ENCODE measurements at regions not wholly inside any gene's neighbourhood (a gene's known extent, or its start where the extent isn't known, plus 50 kb on each side); places are given as distances from the start of the nearest gene placed in this dataset.
"Not testable (repeated sequence)": the region's sequence is repeated elsewhere in the genome, so short reads cannot be mapped to it uniquely, and the experiment has no call there.

DNA sequence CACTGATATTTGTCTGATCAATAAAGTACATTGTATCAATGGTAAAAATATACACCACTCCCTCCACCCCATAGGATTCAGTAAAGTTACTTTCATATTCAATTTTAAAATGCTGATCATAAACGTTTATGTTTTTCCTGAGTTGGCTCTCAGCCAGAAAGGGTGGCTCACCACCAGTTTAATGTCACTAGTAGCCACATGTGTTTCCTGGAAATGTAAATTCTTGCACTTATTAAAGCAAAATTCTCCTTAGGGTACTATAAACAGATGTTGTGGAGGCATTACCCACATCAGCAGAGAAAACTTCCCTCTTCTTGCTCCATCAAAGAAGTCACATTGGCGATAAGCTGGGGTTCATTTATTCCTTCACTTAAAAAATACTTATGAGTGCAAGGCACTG, 210.3 kb downstream of the SREK1 start:
- DNase-seq, result no peak

DNA sequence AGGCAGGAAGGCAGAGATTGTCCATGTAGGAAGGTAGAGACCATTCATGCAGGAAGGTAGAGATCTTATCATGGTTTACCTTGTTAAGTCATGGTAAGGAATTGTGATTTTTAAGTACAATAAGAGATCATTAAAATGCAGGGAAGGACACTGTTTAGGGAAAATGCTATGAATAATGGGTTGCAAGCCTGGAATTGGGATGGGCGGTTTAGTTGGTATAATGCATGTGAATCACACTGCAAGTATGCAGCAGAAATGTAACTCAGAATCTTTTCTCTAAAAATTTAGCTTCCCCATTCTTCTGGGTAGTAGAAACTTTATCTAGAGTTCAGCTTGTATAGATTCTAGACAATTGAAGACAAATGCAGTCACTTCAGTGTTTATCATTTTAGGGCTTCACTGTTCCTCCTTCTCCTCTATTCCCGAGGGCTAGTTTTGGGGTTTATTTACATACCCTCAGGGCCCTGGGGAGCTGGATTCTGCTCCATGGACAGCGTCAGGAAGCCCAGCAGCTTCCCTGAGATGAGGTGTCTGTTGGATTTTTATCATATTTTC, 212.0 kb downstream of the SREK1 start:
- no peak for DNase-seq

- no peak for DNase-seq
These were observed 214.6 kb downstream of the SREK1 start for GRCh38 chr5:66358741-66359140.

- no peak for DNase-seq
These were observed 217.0 kb downstream of the SREK1 start for GRCh38 chr5:66361070-66361469.

GRCh38 chr5:66362046-66362445, 217.9 kb downstream of the SREK1 start:
- no peak for DNase-seq

DNA sequence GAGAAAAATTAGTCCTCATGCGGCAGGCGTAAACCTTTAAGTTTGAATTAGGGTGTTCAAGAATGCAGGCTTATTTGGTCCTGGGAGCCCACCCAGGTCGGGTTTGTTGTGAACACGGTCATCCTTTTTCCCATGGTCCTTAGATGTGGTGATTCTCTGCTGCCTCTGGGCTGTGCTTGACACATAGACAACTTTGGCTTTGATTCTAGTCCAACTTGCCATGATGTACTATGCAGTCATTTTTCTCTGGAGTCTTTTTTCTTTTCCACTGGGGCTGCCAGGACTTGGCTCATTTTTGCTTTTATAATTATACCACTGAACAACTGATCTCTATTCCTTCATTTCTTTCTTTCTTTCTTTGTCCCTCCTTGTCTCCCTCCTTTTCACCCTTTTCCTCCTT, 218.6 kb downstream of the SREK1 start:
- no peak for DNase-seq

DNA sequence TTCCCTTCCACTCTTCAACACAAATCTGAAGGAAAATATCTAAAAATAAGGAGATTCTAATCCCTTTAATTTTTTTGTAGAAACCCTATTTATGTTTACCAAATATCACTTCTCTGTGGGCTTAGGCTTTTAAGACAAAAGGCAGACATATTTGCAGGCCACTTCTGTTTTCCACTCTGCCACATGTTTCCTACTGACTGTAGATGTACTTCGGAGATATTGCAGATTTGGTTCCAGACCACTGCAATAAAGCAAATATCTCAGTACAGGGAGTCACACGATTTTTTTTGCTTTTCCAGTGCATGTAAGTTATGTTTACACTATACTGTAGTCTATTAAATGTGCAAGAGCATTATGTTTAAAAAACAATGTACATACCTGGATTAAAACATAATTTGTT, 219.0 kb downstream of the SREK1 start:
- no peak for DNase-seq

DNA sequence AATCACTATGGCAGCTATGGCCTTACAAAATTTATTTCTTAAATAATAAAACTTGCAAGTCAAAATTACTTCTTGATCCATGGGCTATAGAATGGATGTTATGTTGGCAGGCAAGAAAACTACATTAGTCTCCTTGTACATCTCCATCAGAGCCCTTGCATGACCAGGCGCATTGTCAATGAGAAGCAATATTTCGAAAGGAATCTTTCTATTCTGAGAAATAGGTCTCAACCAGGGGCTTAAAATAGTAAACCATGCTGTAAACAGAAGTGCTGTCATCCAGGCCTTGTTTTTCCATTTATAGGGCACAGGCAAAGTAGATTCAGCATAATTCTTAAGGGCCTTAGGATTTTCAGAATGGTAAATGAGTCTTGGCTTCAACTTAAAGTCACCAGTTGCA, 220.1 kb downstream of the SREK1 start:
- no peak for DNase-seq

GRCh38 chr5:66365981-66366380, 221.9 kb downstream of the SREK1 start:
- DNase-seq, result no peak

DNA sequence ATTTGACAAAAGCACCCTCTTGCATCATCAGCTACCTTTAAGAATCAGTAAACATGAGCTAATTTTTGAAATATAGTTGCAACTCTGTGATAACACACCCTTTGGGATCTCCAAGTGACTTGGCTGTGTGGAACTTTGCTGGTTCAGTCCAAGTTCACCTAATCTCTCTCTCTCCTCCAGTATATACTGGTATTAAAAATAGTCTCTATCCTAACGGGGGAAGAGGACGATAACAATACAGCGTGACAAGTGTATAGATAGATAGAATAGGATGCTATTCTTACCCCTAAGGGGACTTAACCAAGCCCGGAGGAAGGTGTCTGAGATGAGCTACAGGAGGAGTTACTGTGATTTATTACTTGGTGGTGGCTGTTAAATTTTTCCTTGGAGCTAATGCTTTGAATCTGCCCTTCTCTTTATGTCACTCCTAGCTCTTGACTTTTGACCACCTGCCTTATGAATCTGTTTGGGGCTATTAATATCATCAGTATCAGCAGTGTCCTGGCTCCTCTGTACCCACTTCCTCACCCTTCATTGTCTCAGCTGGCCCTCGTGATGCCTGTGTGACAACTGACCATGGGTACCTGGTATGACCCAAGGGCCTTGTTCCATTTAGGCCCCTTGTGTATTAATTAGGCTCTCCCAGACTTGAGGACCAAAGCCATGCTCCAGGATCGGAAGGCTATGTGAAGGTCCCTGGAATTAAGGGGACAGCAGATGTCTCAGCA, 223.9 kb downstream of the SREK1 start:
- DNase-seq, result no peak

GRCh38 chr5:66368811-66369210, 224.7 kb downstream of the SREK1 start:
- DNase-seq, result no peak

- DNase-seq, result no peak
These were observed 218.4 kb upstream of the MAST4 start for GRCh38 chr5:66377747-66378146.

DNA sequence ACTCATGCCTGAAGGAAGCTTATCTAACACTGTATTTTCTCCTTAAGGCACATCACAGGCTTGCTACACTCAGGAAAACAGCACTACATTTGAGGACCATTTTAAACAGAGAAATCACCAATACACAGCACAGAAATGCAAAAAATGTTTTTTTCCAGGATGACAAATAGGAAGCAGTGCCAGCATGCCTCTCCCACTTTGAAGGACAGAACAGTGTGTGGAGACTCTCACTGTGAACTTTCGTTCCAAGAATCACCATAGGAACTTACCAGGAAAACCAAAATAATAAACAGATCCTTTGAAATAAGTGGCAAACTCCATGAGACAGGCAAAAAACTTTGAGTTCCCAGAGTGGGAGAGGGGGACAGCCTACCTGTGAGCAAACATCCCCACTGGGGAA, 217.8 kb upstream of the MAST4 start:
- no peak for DNase-seq

- DNase-seq, result no peak
These were observed 214.0 kb upstream of the MAST4 start for GRCh38 chr5:66382152-66382551.

DNA sequence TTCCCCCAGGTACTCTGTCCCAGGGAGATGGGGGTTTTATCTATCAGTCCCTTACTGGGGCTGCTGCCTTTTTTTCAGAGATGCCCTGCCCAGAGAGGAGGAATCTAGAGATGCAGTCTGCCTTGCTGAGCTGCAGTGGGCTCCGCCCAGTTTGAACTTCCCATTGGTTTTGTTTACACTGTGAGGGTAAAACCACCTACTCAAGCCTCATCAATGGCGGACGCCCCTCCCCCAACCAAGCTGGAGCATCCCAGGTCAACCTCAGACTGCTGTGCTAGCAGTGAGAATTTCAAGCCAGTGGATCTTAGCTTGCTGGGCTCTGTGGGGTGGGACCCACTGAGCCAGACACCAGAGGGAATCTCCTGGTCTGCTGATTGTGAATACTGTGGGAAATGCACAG, 191.0 kb upstream of the MAST4 start:
- not testable (repeated sequence) for DNase-seq

DNA sequence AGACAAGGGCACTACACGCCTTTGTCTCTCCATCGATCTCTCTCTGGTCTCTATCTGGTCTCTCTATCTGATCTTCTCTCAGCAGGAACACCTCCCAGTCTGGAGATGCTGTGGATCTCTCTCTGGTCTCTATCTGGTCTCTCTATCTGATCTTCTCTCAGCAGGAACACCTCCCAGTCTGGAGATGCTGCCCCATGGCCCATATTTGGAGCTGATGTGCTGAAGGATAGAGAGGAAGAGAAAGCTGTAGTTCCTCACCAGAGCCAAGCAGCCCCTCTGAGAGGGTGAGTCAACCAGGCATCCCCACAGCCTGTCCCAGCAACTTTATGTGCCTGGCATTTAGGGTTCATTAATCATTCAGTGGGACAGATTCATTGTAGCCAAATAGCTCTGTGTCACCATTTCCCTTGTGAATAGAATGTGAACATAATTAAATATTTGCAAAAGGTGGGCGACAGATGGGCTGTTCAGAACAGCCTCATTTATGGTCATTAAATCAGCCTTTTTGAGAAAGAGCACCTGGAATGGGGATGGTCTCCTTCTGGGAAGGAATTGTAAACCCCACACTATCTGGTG, 189.3 kb upstream of the MAST4 start:
- DNase-seq, result peak; percentile 77

GRCh38 chr5:66407765-66408164, 188.4 kb upstream of the MAST4 start:
- DNase-seq, result no peak

DNA sequence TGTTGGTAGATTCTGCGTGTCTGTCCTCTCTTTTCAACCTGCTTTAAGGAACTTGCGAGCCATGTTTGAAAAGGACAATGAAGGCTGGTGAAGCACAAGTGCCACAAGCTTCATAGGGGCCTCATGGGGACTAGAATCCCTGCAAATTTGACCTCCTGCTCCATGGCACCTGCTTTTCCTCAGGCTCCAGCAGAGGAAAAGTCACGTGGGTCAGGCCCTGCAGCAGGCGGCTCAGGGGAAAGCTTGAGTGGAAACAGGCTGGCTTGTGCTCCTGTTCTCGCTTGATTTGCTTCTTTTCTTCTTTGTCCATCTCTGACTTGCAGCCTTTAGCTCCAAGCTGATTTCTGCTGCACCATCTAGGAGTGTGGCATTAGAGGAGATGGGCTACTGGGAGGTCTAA, 187.6 kb upstream of the MAST4 start:
- DNase-seq, result no peak

GRCh38 chr5:66410122-66410521, 186.1 kb upstream of the MAST4 start:
- DNase-seq, result peak; percentile 14

DNA sequence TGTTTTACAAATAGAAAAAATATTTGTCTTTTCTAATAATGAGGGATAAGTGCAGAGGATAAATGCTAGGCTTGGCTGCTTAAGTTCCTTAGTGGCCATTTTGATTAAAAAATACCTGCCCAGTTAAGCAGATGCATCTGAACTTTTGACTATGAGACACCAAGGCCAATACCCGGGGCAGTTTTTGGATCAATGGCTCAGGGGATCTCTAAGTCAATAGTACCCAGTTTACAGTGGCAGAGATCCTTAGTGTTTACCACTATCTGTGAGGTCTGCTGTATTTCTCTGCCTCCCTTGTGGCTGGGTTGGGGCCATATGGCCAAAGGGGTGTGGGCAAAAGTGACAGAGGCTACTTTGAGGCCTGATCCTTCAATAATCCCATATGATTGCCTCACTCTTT, 184.5 kb upstream of the MAST4 start:
- no peak for DNase-seq

- DNase-seq, result no peak
These were observed 182.3 kb upstream of the MAST4 start for GRCh38 chr5:66413931-66414330.

- no peak for DNase-seq
These were observed 181.0 kb upstream of the MAST4 start for GRCh38 chr5:66415208-66415607.

DNA sequence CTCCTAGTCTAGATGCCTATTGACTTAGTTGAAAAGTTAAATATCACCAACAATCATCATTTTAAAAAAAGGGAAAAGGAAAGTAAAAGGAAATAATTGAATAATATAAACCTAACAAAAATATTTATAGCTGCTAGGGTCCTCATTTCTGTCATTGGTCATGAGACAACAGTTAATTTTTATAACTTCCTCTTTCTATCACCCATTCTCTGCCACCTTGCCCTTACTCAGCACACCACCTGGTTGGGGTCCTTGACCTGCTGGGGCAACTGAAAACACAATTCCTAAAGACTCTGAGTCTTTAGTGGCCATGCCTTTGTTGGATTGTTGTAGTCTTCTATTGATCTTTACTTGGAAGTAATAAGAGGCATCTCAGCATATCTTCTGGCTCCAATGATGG, 179.5 kb upstream of the MAST4 start:
- DNase-seq, result no peak

- DNase-seq, result no peak
These were observed 178.4 kb upstream of the MAST4 start for GRCh38 chr5:66417781-66418180.

GRCh38 chr5:66423484-66423883, 172.7 kb upstream of the MAST4 start:
- no peak for DNase-seq
